NB4 (cell line): ENCODE measurements at regions not wholly inside any gene's neighbourhood (a gene's known extent, or its start where the extent isn't known, plus 50 kb on each side); places are given as distances from the start of the nearest gene placed in this dataset.

Source experiments
- POLR2A ChIP-seq: IDR thresholded peaks from 2 replicates; pipeline ENCODE4 v1.6.1; 2011; ENCODE audit warnings: mild to moderate bottlenecking; ENCODE audit not compliant: insufficient read length; ENCODE audit errors: extremely low read depth
- TF ChIP-seq, protein P1 (sequence below): IDR thresholded peaks from one replicate; pipeline ENCODE4 v1.5.1; 2012; ENCODE audit warnings: low read depth, low read length
- TF ChIP-seq, protein P2 (sequence below): IDR thresholded peaks from 2 replicates; pipeline ENCODE4 v1.6.1; 2011; ENCODE audit warnings: low read depth, low read length

DNA sequence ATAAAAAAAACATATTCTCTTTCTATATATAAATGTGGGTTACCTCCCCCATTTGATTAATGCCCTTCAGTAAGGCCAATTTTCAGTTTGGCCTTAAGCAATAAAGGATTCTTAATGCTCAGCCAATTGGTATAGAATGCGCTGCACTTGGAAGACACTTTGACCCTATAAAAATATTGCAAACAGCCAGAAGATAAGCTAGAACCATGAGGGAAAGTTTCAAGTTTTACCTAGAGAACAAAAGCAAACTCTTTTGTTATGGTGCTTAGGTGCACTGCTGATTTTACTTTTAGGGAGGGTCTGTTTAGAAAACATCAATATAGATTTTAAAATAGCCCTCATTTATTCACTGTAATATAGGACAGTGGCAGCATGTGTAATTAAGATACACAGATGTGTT lies 251.6 kb upstream of the SLC16A7 start:
- TF ChIP-seq, protein P1, sequence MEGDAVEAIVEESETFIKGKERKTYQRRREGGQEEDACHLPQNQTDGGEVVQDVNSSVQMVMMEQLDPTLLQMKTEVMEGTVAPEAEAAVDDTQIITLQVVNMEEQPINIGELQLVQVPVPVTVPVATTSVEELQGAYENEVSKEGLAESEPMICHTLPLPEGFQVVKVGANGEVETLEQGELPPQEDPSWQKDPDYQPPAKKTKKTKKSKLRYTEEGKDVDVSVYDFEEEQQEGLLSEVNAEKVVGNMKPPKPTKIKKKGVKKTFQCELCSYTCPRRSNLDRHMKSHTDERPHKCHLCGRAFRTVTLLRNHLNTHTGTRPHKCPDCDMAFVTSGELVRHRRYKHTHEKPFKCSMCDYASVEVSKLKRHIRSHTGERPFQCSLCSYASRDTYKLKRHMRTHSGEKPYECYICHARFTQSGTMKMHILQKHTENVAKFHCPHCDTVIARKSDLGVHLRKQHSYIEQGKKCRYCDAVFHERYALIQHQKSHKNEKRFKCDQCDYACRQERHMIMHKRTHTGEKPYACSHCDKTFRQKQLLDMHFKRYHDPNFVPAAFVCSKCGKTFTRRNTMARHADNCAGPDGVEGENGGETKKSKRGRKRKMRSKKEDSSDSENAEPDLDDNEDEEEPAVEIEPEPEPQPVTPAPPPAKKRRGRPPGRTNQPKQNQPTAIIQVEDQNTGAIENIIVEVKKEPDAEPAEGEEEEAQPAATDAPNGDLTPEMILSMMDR = no peak
- TF ChIP-seq POLR2A = no peak
- TF ChIP-seq, protein P2, sequence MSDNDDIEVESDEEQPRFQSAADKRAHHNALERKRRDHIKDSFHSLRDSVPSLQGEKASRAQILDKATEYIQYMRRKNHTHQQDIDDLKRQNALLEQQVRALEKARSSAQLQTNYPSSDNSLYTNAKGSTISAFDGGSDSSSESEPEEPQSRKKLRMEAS = no peak
